Lower lobe of right lung (tissue), 2 donors: ENCODE measurements at regions not wholly inside any gene's neighbourhood (a gene's known extent, or its start where the extent isn't known, plus 50 kb on each side); places are given as distances from the start of the nearest gene placed in this dataset.
A peak's percentile ranks its signal among the peaks of the same experiment; 100 is the strongest.

Source experiments
- ATAC-seq, 2 donors: fragments of 200-7000 bp; cut with Tn5 transposase; one replicate each; pipeline ENCODE4 v1.9.1; 2020 to 2022; ENCODE audit warnings: mild to moderate bottlenecking in 2 of 2, moderate library complexity in 2 of 2
- DNase-seq: peaks from one replicate; pipeline ENCODE4 v3.0.0-alpha.2; 2020
- H3K27ac ChIP-seq: fragments of 200-600 bp; one replicate; pipeline ENCODE4 v1.8.0; 2022
- H3K27me3 ChIP-seq: fragments of 200-600 bp; one replicate; pipeline ENCODE4 v1.8.0; 2022; ENCODE audit warnings: low read depth
- H3K36me3 ChIP-seq: fragments of 200-600 bp; one replicate; pipeline ENCODE4 v1.8.0; 2022; ENCODE audit warnings: mild to moderate bottlenecking
- H3K4me1 ChIP-seq: fragments of 200-600 bp; one replicate; pipeline ENCODE4 v1.8.0; 2022
- H3K4me3 ChIP-seq: fragments of 200-600 bp; one replicate; pipeline ENCODE4 v1.8.0; 2022; ENCODE audit warnings: mild to moderate bottlenecking
- H3K9me3 ChIP-seq: fragments of 200-600 bp; one replicate; pipeline ENCODE4 v1.8.0; 2022
- intact Hi-C: fragments of 100-400 bp; cut with DNase I; formaldehyde crosslinking; loops from one replicate; pipeline ENCODE4 v1.11.0; 2022
- TF ChIP-seq, protein P1 (sequence below): fragments of 200-600 bp; IDR thresholded peaks from one replicate; pipeline ENCODE4 v1.8.0; 2022; ENCODE audit warnings: antibody characterized with exemption, mild to moderate bottlenecking
- donor health status: DM: no; HTN: yes; CAD: no; lungs with severe emphysema.

DNA sequence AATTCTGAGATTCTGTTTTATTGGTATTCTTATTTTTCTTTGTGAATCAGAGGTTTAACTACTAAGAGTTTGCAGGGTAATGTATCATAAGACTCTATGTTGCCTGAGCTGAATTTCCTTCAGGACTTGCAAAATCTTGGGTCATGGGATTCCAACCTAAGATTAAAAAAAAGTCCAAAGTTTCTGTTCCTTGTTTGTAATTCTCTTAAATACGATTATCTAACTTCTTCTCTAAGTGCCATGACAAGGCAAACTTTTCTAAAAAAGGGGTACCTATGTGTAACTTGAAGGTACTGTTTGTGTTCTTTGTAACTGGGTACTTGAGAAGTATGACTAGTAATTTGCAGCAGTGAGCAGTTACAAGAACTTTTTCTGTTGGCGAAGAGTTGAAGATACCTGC, 181.3 kb upstream of the ZEB2 start:
- Histone ChIP-seq H3K9me3 (no peaks in the 10 kb centered on the region), H3K36me3 (no peaks in the 10 kb centered on the region), H3K4me1 (no peaks in the 10 kb centered on the region), H3K27ac (peak overlapping the region; percentile 44), H3K27me3 (no peaks in the 10 kb centered on the region), H3K4me3 (no peak overlapping the region)
- TF ChIP-seq, protein P1, sequence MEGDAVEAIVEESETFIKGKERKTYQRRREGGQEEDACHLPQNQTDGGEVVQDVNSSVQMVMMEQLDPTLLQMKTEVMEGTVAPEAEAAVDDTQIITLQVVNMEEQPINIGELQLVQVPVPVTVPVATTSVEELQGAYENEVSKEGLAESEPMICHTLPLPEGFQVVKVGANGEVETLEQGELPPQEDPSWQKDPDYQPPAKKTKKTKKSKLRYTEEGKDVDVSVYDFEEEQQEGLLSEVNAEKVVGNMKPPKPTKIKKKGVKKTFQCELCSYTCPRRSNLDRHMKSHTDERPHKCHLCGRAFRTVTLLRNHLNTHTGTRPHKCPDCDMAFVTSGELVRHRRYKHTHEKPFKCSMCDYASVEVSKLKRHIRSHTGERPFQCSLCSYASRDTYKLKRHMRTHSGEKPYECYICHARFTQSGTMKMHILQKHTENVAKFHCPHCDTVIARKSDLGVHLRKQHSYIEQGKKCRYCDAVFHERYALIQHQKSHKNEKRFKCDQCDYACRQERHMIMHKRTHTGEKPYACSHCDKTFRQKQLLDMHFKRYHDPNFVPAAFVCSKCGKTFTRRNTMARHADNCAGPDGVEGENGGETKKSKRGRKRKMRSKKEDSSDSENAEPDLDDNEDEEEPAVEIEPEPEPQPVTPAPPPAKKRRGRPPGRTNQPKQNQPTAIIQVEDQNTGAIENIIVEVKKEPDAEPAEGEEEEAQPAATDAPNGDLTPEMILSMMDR = no peak
- intact Hi-C loops = no loop called here
- ATAC-seq = peak; percentile 45 to 53
- no peak for DNase-seq

DNA sequence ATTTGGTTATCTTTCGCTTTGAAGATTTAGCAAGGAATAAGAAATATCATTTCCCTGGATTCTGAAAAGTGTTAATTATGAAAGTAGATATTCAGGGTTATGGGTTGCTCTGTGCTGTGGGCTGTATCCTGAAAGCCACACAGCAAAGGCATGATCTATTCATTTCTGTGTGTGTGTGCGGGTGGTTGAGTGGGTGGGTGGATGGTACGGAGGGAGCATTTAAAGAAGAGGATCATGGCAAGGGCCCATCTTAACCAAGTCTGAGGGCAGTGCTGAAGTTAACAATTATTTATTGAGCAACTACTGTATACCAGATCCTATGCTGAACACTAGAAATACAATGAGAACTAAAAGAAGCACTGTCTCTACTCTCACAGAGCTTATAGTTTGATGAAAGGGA, 178.2 kb upstream of the ZEB2 start:
- no peaks in the 10 kb centered on the region for H3K27me3 ChIP-seq
- no peak overlapping the region for H3K4me3 ChIP-seq
- intact Hi-C loops = no loop called here
- no peaks in the 10 kb centered on the region for H3K36me3 ChIP-seq
- H3K9me3 ChIP-seq = no peaks in the 10 kb centered on the region
- DNase-seq (no peak), ATAC-seq (no peak)
- TF ChIP-seq, protein P1 = no peak
- H3K4me1 ChIP-seq = no peaks in the 10 kb centered on the region
- no peak overlapping the region for H3K27ac ChIP-seq

DNA sequence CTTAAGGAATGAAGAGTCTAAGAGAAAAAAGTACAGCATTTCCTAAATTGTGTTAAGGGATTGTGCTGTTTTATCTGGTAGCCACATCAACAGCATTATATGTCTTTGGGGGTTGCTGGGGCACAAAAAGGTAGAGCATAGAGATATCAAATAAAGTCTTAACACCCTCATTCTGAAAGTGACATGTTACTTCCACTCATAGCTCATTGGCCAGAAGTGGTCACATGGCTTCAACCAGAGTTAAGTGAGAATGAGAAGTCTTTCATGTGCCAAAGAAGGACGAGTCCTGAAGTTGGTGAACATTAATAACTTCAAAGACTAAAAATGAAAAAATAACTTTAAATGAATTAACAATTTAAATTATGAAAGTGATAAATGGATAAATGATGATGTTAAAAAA, 175.7 kb upstream of the ZEB2 start:
- H3K4me1 ChIP-seq = no peaks in the 10 kb centered on the region
- no peaks in the 10 kb centered on the region for H3K9me3 ChIP-seq
- TF ChIP-seq, protein P1 = no peak
- intact Hi-C loops = no loop called here
- H3K27ac ChIP-seq = no peak overlapping the region
- no peak overlapping the region for H3K4me3 ChIP-seq
- ATAC-seq (no peak), DNase-seq (no peak)
- no peaks in the 10 kb centered on the region for H3K27me3 ChIP-seq
- H3K36me3 ChIP-seq = no peaks in the 10 kb centered on the region

DNA sequence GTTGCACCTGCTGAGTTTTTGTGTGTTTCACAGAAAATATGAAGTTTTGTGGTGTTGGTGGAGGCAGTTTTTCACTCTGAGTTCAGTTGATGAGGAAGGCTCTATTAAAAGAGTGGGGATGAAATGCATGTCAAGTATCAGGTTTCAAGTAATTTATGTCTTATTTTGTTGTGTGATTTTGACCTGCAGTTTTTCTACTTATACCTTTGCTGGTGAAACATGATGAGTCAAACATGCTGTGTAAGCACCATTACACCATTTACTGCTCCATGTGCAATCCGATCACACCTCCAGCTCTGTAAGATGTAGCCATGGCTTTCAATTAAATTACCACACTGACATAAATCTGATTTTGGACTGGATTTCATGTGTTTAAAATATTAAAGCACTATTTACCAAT, 174.5 kb upstream of the ZEB2 start:
- DNase-seq = no peak
- no peak overlapping the region for H3K27ac ChIP-seq
- H3K4me3 ChIP-seq = no peak overlapping the region
- H3K4me1 ChIP-seq = no peaks in the 10 kb centered on the region
- no peaks in the 10 kb centered on the region for H3K27me3 ChIP-seq
- no peaks in the 10 kb centered on the region for H3K9me3 ChIP-seq
- H3K36me3 ChIP-seq = no peaks in the 10 kb centered on the region
- TF ChIP-seq, protein P1 = no peak
- intact Hi-C loops = no loop called here
- ATAC-seq = no peak

DNA sequence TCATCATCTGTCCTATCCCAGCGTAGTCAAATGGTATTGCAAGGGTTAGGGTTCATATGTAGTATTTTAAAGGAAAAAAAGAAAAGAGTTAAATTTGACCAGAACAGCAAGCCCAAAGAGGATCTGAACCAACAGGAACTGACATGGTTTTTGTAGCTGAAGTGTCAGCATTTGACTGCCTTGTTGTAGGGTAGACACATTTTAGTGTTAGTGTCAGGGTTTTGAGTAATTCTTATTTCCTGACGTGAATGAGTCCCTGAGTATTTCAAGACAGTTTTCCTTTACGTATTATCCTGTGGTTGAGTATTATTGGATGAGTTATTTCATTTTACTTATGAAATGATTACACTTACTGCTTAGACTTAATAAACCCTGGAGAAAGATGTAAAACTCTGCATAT, 173.3 kb upstream of the ZEB2 start:
- H3K4me3 ChIP-seq = no peak overlapping the region
- no peaks in the 10 kb centered on the region for H3K27me3 ChIP-seq
- no peaks in the 10 kb centered on the region for H3K36me3 ChIP-seq
- no peak for ATAC-seq
- H3K4me1 ChIP-seq = no peaks in the 10 kb centered on the region
- TF ChIP-seq, protein P1 = no peak
- intact Hi-C loops = no loop called here
- H3K27ac ChIP-seq = no peak overlapping the region
- DNase-seq = no peak
- no peaks in the 10 kb centered on the region for H3K9me3 ChIP-seq

DNA sequence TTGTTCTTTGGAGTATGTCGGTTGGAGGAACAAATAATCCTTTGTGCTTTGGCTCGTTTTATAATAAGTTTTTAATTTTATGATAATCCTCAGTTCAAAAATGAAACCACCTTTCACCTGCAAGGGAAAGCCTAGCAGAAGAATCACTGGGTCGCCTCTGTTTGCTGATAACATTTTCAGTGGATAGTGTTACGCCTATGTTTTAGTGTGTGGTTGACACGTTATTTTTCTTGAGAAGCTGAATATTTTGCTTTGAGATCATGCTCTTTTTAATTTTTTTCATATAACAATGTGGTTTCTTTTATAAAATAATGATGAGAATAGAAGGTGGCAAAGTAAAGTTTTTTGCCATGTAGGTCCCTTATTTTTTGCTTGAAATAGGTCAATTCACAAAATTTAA, 172.7 kb upstream of the ZEB2 start:
- TF ChIP-seq, protein P1 = no peak
- DNase-seq (no peak), ATAC-seq (no peak)
- Histone ChIP-seq H3K9me3 (no peaks in the 10 kb centered on the region), H3K4me3 (no peak overlapping the region), H3K4me1 (no peaks in the 10 kb centered on the region), H3K36me3 (no peaks in the 10 kb centered on the region), H3K27ac (no peak overlapping the region), H3K27me3 (no peaks in the 10 kb centered on the region)
- intact Hi-C loops = no loop called here
